OCI-LY7 (cell line): ENCODE measurements at regions not wholly inside any gene's neighbourhood (a gene's known extent, or its start where the extent isn't known, plus 50 kb on each side); places are given as distances from the start of the nearest gene placed in this dataset.

Experiments used
- EZH2phosphoT487 ChIP-seq: fragments of 200-600 bp; sonication (generic); IDR thresholded peaks from 2 replicates; pipeline ENCODE4 v1.6.1; 2018; ENCODE audit warnings: low read depth, borderline replicate concordance, mild to moderate bottlenecking, mixed run types, antibody characterized with exemption, low read length, moderate library complexity, mixed read lengths
- TF ChIP-seq, protein P1 (sequence below): fragments of 200-600 bp; sonication (generic); conservative IDR thresholded peaks from 2 replicates; pipeline ENCODE4 v1.5.1; 2014; ENCODE audit warnings: mild to moderate bottlenecking, antibody characterized with exemption, low read length, moderate library complexity, mixed read lengths

DNA sequence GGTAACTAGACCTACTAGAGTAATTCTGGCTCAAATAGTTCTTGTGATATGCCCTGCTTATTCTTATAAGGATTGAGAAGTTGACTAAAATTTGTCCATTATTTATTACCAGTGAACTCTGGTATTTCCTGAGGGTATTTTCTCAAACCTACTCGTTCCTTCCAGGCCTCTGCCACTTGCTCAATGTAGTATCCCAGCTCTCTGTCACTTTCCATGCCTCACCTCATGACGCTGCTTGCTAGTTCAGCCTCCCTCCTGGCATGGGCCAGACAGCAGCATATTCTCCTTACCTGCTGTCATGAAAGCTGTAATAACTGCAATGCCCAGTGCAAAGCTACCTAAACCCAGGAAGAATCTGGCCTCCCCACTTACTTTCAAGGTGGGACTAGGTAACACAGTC is 602.9 kb upstream of the ADAMTS5 start:
- TF ChIP-seq, protein P1, sequence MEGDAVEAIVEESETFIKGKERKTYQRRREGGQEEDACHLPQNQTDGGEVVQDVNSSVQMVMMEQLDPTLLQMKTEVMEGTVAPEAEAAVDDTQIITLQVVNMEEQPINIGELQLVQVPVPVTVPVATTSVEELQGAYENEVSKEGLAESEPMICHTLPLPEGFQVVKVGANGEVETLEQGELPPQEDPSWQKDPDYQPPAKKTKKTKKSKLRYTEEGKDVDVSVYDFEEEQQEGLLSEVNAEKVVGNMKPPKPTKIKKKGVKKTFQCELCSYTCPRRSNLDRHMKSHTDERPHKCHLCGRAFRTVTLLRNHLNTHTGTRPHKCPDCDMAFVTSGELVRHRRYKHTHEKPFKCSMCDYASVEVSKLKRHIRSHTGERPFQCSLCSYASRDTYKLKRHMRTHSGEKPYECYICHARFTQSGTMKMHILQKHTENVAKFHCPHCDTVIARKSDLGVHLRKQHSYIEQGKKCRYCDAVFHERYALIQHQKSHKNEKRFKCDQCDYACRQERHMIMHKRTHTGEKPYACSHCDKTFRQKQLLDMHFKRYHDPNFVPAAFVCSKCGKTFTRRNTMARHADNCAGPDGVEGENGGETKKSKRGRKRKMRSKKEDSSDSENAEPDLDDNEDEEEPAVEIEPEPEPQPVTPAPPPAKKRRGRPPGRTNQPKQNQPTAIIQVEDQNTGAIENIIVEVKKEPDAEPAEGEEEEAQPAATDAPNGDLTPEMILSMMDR, result no peak
- TF ChIP-seq EZH2phosphoT487, result no peak
